HCT116 (cell line): ENCODE measurements at regions not wholly inside any gene's neighbourhood (a gene's known extent, or its start where the extent isn't known, plus 50 kb on each side); places are given as distances from the start of the nearest gene placed in this dataset.

Source experiments
- ATAC-seq: fragments of 200-7000 bp; cut with Tn5 transposase; 2 replicates; pipeline ENCODE4 v1.9.1; 2020; ENCODE audit warnings: mild to moderate bottlenecking, moderate library complexity
- BruUV-seq: library from RNA; stranded (reverse); fragments of 400-500 nt; replicated peaks from 2 replicates; lab custom pipeline; 2021; lab: Mats Ljungman, UMichigan
- CTCF ChIA-PET: fragments of 300-600 bp; sonication (Branson Sonifier 250); formaldehyde crosslinking; loops from one replicate; lab custom pipeline; 2021; ENCODE audit warnings: antibody characterized with exemption; lab: Charles Lee
- POLR2A ChIA-PET: fragments of 300-600, 350-600 bp; sonication (Branson Sonifier 250); formaldehyde crosslinking; loops from one replicate; lab custom pipeline; 2021; ENCODE audit warnings: antibody characterized with exemption; lab: Charles Lee
- RAD21 ChIA-PET, 2 experiments: fragments of 300-600 bp; sonication (Branson Sonifier 250); formaldehyde crosslinking; loops; one replicate each; lab custom pipeline; 2023; ENCODE audit warnings: low total read pairs in 2 of 2; ENCODE audit not compliant: uncharacterized antibody in 2 of 2, unreplicated experiment in 2 of 2, low non-redundant PET in 1 of 2; lab: Charles Lee
- DNase-seq: peaks from one replicate; pipeline ENCODE4 v3.0.0-alpha.2; 2010; ENCODE audit warnings: low read depth, low spot score
- H2AFZ ChIP-seq: fragments of 200-600 bp; shearing (Covaris generic), sonication (generic); 2 replicates; pipeline ENCODE4 v1.6.1; 2017; ENCODE audit warnings: low read depth, mixed run types, mixed read lengths, antibody characterized with exemption, low read length; ENCODE audit not compliant: poor library complexity, severe bottlenecking
- H3K27ac ChIP-seq: 2 replicates; pipeline ENCODE4 v1.5.1; 2012; ENCODE audit warnings: low read depth, low read length
- H3K27me3 ChIP-seq: fragments of 200-600 bp; sonication (generic); 2 replicates; pipeline ENCODE4 v1.6.1; 2016; ENCODE audit warnings: mixed run types, low read length, mixed read lengths; ENCODE audit not compliant: insufficient read depth
- H3K36me3 ChIP-seq, 2 experiments: fragments of 200-500 bp in 1 of 2; fragments of 200-600 bp in 1 of 2; sonication (Bioruptor generic) in 1 of 2; sonication (generic) in 1 of 2; 2 replicates each; pipeline versions ENCODE4 v1.5.1 to v1.6.1; 2014 to 2016; ENCODE audit warnings: low read length in 2 of 2, inconsistent platforms in 1 of 2, mixed read lengths in 1 of 2, mixed run types in 1 of 2; ENCODE audit not compliant: insufficient read depth in 2 of 2, control insufficient read depth in 1 of 2
- H3K4me1 ChIP-seq, 2 experiments: fragments of 200-600 bp in 1 of 2; sonication (generic) in 1 of 2; 2 replicates each; pipeline versions ENCODE4 v1.5.1 to v1.6.1; 2012 to 2017; ENCODE audit warnings: low read length in 2 of 2, inconsistent platforms in 1 of 2, mild to moderate bottlenecking in 1 of 2, mixed read lengths in 1 of 2, mixed run types in 1 of 2, moderate library complexity in 1 of 2; ENCODE audit not compliant: insufficient read depth in 2 of 2, control insufficient read depth in 1 of 2
- H3K4me2 ChIP-seq: fragments of 200-600 bp; sonication (generic); 2 replicates; pipeline ENCODE4 v1.6.1; 2017; ENCODE audit warnings: mixed run types, low read length, mixed read lengths
- H3K4me3 ChIP-seq, 2 experiments: fragments of 200-600 bp in 1 of 2; sonication (generic) in 1 of 2; replicated peaks in 1 of 2; 2 replicates each; pipeline ENCODE4 v1.5.1; 2011 to 2016; ENCODE audit warnings: low read length in 2 of 2, control low read depth in 1 of 2, low read depth in 1 of 2, mild to moderate bottlenecking in 1 of 2, mixed read lengths in 1 of 2, mixed run types in 1 of 2
- H3K79me2 ChIP-seq: fragments of 200-600 bp; sonication (generic); 2 replicates; pipeline ENCODE4 v1.6.1; 2017; ENCODE audit warnings: mild to moderate bottlenecking, mixed run types, low read length, moderate library complexity, mixed read lengths; ENCODE audit not compliant: insufficient read depth
- H3K9ac ChIP-seq: fragments of 200-600 bp; sonication (generic); 2 replicates; pipeline ENCODE4 v1.6.1; 2016; ENCODE audit warnings: low read length, mixed read lengths
- H3K9me2 ChIP-seq: fragments of 200-600 bp; sonication (generic), shearing (Covaris generic); 2 replicates; pipeline ENCODE4 v1.6.1; 2017; ENCODE audit warnings: mixed run types, mild to moderate bottlenecking, moderate library complexity; ENCODE audit not compliant: insufficient read depth
- H3K9me3 ChIP-seq, 2 experiments: fragments of 200-500 bp in 1 of 2; fragments of 200-600 bp in 1 of 2; sonication (Bioruptor generic) in 1 of 2; sonication (generic) in 1 of 2; 2 replicates each; pipeline ENCODE4 v1.6.1; 2014 to 2017; ENCODE audit warnings: low read length in 2 of 2, mixed read lengths in 2 of 2, inconsistent platforms in 1 of 2, low read depth in 1 of 2, mild to moderate bottlenecking in 1 of 2, mixed run types in 1 of 2, moderate library complexity in 1 of 2; ENCODE audit not compliant: control insufficient read depth in 1 of 2, insufficient read depth in 1 of 2
- H4K20me1 ChIP-seq: fragments of 200-600 bp; sonication (generic), shearing (Covaris generic); 2 replicates; pipeline ENCODE4 v1.6.1; 2017; ENCODE audit warnings: mixed run types, mild to moderate bottlenecking, moderate library complexity; ENCODE audit not compliant: insufficient read depth
- CBX3 ChIP-seq: IDR thresholded peaks from 2 replicates; pipeline ENCODE4 v1.6.1; 2012; ENCODE audit warnings: low read depth
- EGR1 ChIP-seq: IDR thresholded peaks from 2 replicates; pipeline ENCODE4 v1.6.1; 2012; ENCODE audit warnings: low read depth
- FOSL1 ChIP-seq: IDR thresholded peaks from 2 replicates; pipeline ENCODE4 v1.6.1; 2012; ENCODE audit warnings: low read depth
- REST ChIP-seq: IDR thresholded peaks from 2 replicates; pipeline ENCODE4 v1.6.1; 2012; ENCODE audit warnings: low read depth
- ZNF274 ChIP-seq: fragments of 200-500 bp; sonication (Bioruptor generic); IDR thresholded peaks from 2 replicates; pipeline ENCODE4 v1.6.1; 2014; ENCODE audit warnings: mild to moderate bottlenecking, low read depth, low read length, inconsistent platforms
- intact Hi-C: fragments of 100-400 bp; cut with micrococcal nuclease; formaldehyde crosslinking; loops from 2 replicates; pipeline ENCODE4 v1.10.0; 2022

- POLR2A ChIA-PET, result no interaction called here
- CTCF ChIA-PET, result no interaction called here
- peaks cover 56% of the 10 kb centered on the region for H3K79me2 ChIP-seq
These were observed 60.5 kb upstream of the ARHGAP32 start for GRCh38 chr11:129252621-129253020.

More at GRCh38 chr11:129252621-129253020, 60.5 kb upstream of the ARHGAP32 start:
- Histone ChIP-seq H3K9me2 (no peaks in the 10 kb centered on the region), H3K4me1 (peaks cover 40 to 42% of the 10 kb centered on the region in 2 experiments)
- ATAC-seq, result no peak
- TF ChIP-seq FOSL1 (no peak), EGR1 (no peak), CBX3 (no peak), REST (no peak), ZNF274 (no peak)
- TF ChIP-seq, all 23 proteins: peak for 0
- no peaks in the 10 kb centered on the region for H3K27me3 ChIP-seq
- no peak overlapping the region for H3K4me3 ChIP-seq
- DNase-seq, result no peak
- RAD21 ChIA-PET, result no interaction called here
- no peak overlapping the region for H3K9ac ChIP-seq
- H3K36me3 ChIP-seq, result no peaks in the 10 kb centered on the region
- no peak overlapping the region for H3K4me2 ChIP-seq
- no peaks in the 10 kb centered on the region for H3K9me3 ChIP-seq
- no peaks in the 10 kb centered on the region for H4K20me1 ChIP-seq
- H3K27ac ChIP-seq, result no peak overlapping the region
- BruUV-seq, result no TSS peak
- no peak overlapping the region for H2AFZ ChIP-seq
- intact Hi-C loops, result no loop called here
